ENCODE measurements at regions not wholly inside any gene's neighbourhood (a gene's known extent, or its start where the extent isn't known, plus 50 kb on each side); places are given as distances from the start of the nearest gene placed in this dataset.
"Not testable (repeated sequence)": the region's sequence is repeated elsewhere in the genome, so short reads cannot be mapped to it uniquely, and the experiment has no call there.

GRCh38 chr11:121996574-121996973 lies 119.4 kb downstream of the BLID start:
- no peak overlapping the region for H3K4me3 Mint-ChIP-seq
- no peaks in the 10 kb centered on the region for H3K27me3 Mint-ChIP-seq
- no peaks in the 10 kb centered on the region for H3K4me1 Mint-ChIP-seq
- H3K27ac Mint-ChIP-seq, result no peak overlapping the region
- H3K9me3 Mint-ChIP-seq, result peaks cover 4 to 9% (median 8%) of the 10 kb centered on the region in 3 donors
- H3K36me3 Mint-ChIP-seq, result no peaks in the 10 kb centered on the region

DNA sequence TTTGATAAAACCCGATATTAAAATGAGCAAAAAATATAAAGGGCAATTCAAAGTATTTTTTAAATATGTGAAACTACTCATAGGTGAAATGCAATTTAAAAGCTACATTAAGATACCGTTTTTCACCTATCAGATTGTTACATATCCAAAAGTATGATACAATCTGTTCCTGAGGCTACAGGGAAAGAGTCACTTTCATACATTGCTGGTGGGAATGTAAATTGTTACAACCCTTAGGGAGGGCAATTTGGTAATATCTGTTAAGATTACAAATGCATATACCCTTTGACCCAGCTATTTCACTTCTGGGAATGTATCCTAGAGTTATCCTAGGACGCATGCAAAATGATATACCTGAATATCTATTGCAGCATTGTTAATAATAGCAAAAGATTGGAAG lies 132.1 kb downstream of the BLID start:
- H3K36me3 Mint-ChIP-seq, result no peaks in the 10 kb centered on the region
- no peaks in the 10 kb centered on the region for H3K27me3 Mint-ChIP-seq
- no peaks in the 10 kb centered on the region for H3K4me1 Mint-ChIP-seq
- H3K9me3 Mint-ChIP-seq, result no peaks in the 10 kb centered on the region
- H3K4me3 Mint-ChIP-seq, result no peak overlapping the region
- no peak overlapping the region for H3K27ac Mint-ChIP-seq

- H3K4me3 Mint-ChIP-seq, H3K4me1 Mint-ChIP-seq, H3K36me3 Mint-ChIP-seq, H3K27ac Mint-ChIP-seq, H3K27me3 Mint-ChIP-seq: not testable (repeated sequence)
- H3K9me3 Mint-ChIP-seq, result peaks cover 2 to 11% (median 9%) of the 10 kb centered on the region in 3 donors
These were observed 138.1 kb downstream of the BLID start for GRCh38 chr11:121977914-121978313.

DNA sequence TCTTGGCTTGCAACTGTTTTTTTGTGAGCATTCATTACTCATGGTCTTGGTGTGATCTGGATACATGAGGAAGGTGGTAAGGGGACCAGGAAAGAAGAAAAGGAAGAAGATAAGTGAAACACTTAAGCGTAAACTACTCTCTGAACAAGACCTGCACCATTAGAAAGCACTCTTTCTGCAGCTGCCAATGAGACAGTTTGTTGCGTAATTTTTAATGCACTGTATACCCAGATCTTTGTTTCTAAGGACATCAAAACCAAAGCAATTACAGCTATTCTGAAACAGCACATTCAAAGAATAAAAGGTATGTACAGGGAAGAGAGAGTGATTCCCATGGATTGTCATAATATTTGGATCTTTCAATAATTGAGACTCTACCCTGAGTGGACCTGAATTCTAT lies 147.4 kb downstream of the BLID start:
- Mint-ChIP-seq H3K4me3 (no peak overlapping the region), H3K27ac (no peak overlapping the region), H3K27me3 (peaks cover 2% of the 10 kb centered on the region), H3K4me1 (no peaks in the 10 kb centered on the region), H3K9me3 (peaks cover 2 to 9% (median 4%) of the 10 kb centered on the region in 3 donors), H3K36me3 (no peaks in the 10 kb centered on the region)

DNA sequence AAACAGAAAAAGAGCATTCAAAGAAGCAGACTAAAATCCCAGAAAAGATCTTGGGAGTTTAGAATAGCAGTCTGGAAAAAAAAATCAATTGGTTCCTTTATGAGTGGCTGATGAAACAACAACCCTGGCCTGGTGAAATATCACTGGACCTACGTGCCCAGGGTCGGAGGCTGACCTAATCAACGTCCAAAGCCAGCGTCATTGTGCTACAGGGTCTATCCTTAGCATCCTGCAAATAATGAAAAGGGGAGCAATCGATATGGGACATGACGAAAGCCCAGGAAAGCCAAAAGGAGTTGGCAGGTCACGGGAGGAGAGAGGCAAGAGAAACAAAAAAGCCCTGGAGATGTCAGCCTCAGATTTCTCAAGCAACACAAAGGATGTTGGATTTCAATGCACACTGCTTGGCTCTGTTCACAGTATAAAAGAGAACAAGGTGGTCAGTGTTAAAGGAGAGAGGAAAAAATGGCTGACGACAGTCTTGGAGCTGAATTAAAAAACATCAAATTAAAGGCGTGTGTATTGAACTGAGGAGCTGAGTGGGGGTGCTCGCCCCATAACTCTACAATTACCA lies 148.8 kb downstream of the BLID start:
- Mint-ChIP-seq H3K27me3 (peaks cover 3% of the 10 kb centered on the region), H3K4me3 (no peak overlapping the region), H3K36me3 (no peaks in the 10 kb centered on the region), H3K27ac (peak overlapping the region in 1 of 3 donors; percentile 4), H3K9me3 (peaks cover 0 to 8% (median 4%) of the 10 kb centered on the region in 3 donors), H3K4me1 (no peaks in the 10 kb centered on the region)

- H3K36me3 Mint-ChIP-seq, result no peaks in the 10 kb centered on the region
- H3K4me3 Mint-ChIP-seq, result no peak overlapping the region
- no peak overlapping the region for H3K27ac Mint-ChIP-seq
- peaks cover 3% of the 10 kb centered on the region for H3K27me3 Mint-ChIP-seq
- H3K9me3 Mint-ChIP-seq, result peaks cover 0 to 2% (median 0%) of the 10 kb centered on the region in 3 donors
- H3K4me1 Mint-ChIP-seq, result no peaks in the 10 kb centered on the region
These were observed 150.7 kb downstream of the BLID start for GRCh38 chr11:121965330-121965729.

- H3K9me3 Mint-ChIP-seq, result peaks cover 0 to 2% (median 0%) of the 10 kb centered on the region in 3 donors
- no peaks in the 10 kb centered on the region for H3K36me3 Mint-ChIP-seq
- H3K4me1 Mint-ChIP-seq, result no peaks in the 10 kb centered on the region
- H3K27ac Mint-ChIP-seq, result no peak overlapping the region
- H3K4me3 Mint-ChIP-seq, result no peak overlapping the region
- peaks cover 3% of the 10 kb centered on the region for H3K27me3 Mint-ChIP-seq
These were observed 151.4 kb downstream of the BLID start for GRCh38 chr11:121964591-121964990.

- not testable (repeated sequence) for H3K27me3 Mint-ChIP-seq, H3K9me3 Mint-ChIP-seq, H3K36me3 Mint-ChIP-seq, H3K27ac Mint-ChIP-seq, H3K4me1 Mint-ChIP-seq, H3K4me3 Mint-ChIP-seq
These were observed 152.2 kb downstream of the BLID start for GRCh38 chr11:121963846-121964245.

GRCh38 chr11:121961321-121961801 lies 154.7 kb downstream of the BLID start:
- peaks cover 6% of the 10 kb centered on the region for H3K27me3 Mint-ChIP-seq
- H3K27ac Mint-ChIP-seq, result no peak overlapping the region
- no peaks in the 10 kb centered on the region for H3K9me3 Mint-ChIP-seq
- H3K36me3 Mint-ChIP-seq, result no peaks in the 10 kb centered on the region
- no peaks in the 10 kb centered on the region for H3K4me1 Mint-ChIP-seq
- H3K4me3 Mint-ChIP-seq, result no peak overlapping the region

DNA sequence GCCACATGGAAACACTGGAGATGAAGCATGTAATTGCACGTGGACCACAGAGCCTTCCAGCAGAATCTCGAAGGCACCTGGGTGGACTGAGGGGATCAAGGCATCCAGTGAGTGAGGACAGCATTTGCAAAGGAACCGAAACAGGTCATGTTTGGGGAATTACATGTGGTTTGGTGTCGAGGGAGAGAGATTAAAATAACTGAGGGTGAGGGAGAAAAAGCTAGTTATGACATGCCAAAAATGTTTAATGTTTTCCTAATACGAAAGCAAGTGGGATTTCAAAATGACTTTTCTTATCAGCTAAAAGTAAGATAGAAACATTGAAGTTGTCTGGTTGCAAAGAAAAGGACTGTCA lies 157.1 kb downstream of the BLID start:
- H3K4me3 Mint-ChIP-seq, result no peak overlapping the region

GRCh38 chr11:121958323-121958970 lies 157.6 kb downstream of the BLID start:
- H3K9me3 Mint-ChIP-seq, result no peaks in the 10 kb centered on the region
- H3K27me3 Mint-ChIP-seq, result peaks cover 4% of the 10 kb centered on the region
- H3K4me3 Mint-ChIP-seq, result no peak overlapping the region
- no peaks in the 10 kb centered on the region for H3K4me1 Mint-ChIP-seq
- no peaks in the 10 kb centered on the region for H3K36me3 Mint-ChIP-seq
- no peak overlapping the region for H3K27ac Mint-ChIP-seq

More for the DNA sequence above, 157.1 kb downstream of the BLID start:
- Mint-ChIP-seq H3K27ac (no peak overlapping the region), H3K9me3 (no peaks in the 10 kb centered on the region), H3K4me1 (no peaks in the 10 kb centered on the region), H3K36me3 (no peaks in the 10 kb centered on the region), H3K27me3 (peaks cover 4% of the 10 kb centered on the region)

GRCh38 chr11:121953122-121953521 lies 162.9 kb downstream of the BLID start:
- Mint-ChIP-seq H3K36me3 (no peaks in the 10 kb centered on the region), H3K9me3 (no peaks in the 10 kb centered on the region), H3K27me3 (peaks cover 5% of the 10 kb centered on the region), H3K4me3 (no peak overlapping the region), H3K27ac (no peak overlapping the region), H3K4me1 (no peaks in the 10 kb centered on the region)

- Mint-ChIP-seq H3K27me3 (peaks cover 2% of the 10 kb centered on the region), H3K4me1 (no peaks in the 10 kb centered on the region), H3K36me3 (no peaks in the 10 kb centered on the region), H3K27ac (no peak overlapping the region), H3K4me3 (no peak overlapping the region), H3K9me3 (no peaks in the 10 kb centered on the region)
These were observed 165.9 kb downstream of the BLID start for GRCh38 chr11:121950160-121950559.

- no peaks in the 10 kb centered on the region for H3K4me1 Mint-ChIP-seq
- H3K9me3 Mint-ChIP-seq, result peaks cover 0 to 3% (median 0%) of the 10 kb centered on the region in 3 donors
- H3K27ac Mint-ChIP-seq, result no peak overlapping the region
- H3K4me3 Mint-ChIP-seq, result no peak overlapping the region
- H3K36me3 Mint-ChIP-seq, result no peaks in the 10 kb centered on the region
- H3K27me3 Mint-ChIP-seq, result peaks cover 2% of the 10 kb centered on the region
These were observed 169.5 kb downstream of the BLID start for GRCh38 chr11:121946514-121946913.

DNA sequence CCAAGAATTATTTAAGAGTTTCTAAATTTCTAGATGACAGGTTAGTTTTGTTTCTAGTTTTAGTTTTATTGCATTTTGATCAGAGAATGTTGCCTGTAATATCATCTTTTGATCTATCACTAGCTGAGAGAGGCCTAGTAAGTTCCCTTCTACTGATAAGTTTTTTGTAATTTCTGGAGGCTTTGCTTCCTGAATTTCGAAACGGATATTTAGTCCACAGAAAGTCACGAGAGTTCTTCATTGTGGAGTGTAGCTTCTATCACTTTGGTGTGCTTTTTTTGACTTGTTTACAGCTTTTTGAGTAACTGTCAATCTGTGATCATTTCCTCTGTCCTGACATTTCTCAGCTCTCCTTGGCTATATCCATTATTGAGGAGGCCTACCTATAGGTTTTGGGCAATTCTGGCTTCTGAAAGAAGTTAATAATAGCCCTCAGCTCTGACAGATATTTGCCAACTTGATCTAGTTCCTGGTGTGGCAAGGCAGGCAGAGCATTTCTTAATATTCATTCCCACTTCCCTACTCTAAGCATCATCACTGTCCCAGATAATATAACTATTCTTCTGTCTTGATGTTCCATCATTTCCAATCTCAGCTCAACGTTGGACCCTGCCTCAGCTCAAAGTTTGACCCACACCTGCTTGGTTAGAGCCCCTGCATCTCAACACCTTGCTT lies 171.3 kb downstream of the BLID start:
- Mint-ChIP-seq H3K36me3 (no peaks in the 10 kb centered on the region), H3K4me3 (no peak overlapping the region), H3K27ac (no peak overlapping the region), H3K27me3 (peaks cover 3% of the 10 kb centered on the region), H3K4me1 (no peaks in the 10 kb centered on the region), H3K9me3 (peaks cover 0 to 4% (median 0%) of the 10 kb centered on the region in 3 donors)

DNA sequence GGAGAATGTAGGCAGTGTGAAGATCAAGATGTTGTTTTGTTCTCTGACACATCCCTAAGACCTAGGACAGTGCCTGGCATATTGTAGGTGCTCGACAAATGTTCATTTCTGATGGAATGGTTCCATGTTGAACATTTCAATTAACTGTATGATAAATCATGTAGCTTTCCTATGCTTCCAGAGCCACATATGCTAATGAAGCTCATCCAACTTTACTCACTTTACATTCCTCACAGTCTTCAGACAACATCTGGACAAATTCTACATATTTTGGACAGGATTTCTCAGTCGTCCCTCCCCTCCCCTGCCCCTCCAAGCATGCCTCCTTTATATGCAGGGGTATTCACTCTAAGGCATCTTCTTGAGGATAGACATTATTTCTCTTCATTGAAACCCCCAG lies 177.9 kb downstream of the BLID start:
- Mint-ChIP-seq H3K9me3 (peaks cover 0 to 4% (median 0%) of the 10 kb centered on the region in 3 donors), H3K27ac (no peak overlapping the region), H3K36me3 (no peaks in the 10 kb centered on the region), H3K4me1 (no peaks in the 10 kb centered on the region), H3K4me3 (no peak overlapping the region), H3K27me3 (peaks cover 2% of the 10 kb centered on the region)
